Body of pancreas (tissue), 4 donors: ENCODE measurements at regions not wholly inside any gene's neighbourhood (a gene's known extent, or its start where the extent isn't known, plus 50 kb on each side); places are given as distances from the start of the nearest gene placed in this dataset.

Source experiments
- POLR2A ChIP-seq, 3 donors: fragments of 450-650 bp; IDR thresholded peaks; one replicate each; pipeline ENCODE4 v1.6.1; 2016; ENCODE audit warnings: antibody characterized with exemption in 3 of 3, mild to moderate bottlenecking in 2 of 3
- TF ChIP-seq, protein P1 (sequence below), 7 experiments: fragments of 450-650 bp in 4 of 7; fragments of 200-600 bp in 3 of 7; sonication (generic) in 3 of 7; IDR thresholded peaks; one replicate each; pipeline ENCODE4 v1.5.1; 2016 to 2019; ENCODE audit warnings: antibody characterized with exemption in 7 of 7

DNA sequence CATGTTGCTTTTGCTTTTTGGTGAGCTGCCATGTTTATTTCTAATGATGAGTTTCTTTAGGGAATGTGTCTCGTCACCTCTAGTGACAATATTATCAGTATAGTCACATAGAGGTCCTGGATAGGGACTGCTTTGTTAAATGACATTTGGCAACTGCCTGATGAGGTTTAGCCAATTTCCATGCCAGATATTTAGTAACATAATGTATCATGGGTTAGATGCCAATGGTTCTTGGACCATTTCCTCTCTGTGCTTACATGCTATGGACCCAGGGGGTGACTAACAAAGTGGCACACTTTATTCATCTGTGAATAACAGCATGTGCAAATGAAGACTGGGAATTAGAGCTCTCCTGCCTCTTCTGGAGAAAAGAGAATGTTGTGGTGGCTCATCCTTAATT is 56.2 kb upstream of the RAB27B start:
- TF ChIP-seq, protein P1, sequence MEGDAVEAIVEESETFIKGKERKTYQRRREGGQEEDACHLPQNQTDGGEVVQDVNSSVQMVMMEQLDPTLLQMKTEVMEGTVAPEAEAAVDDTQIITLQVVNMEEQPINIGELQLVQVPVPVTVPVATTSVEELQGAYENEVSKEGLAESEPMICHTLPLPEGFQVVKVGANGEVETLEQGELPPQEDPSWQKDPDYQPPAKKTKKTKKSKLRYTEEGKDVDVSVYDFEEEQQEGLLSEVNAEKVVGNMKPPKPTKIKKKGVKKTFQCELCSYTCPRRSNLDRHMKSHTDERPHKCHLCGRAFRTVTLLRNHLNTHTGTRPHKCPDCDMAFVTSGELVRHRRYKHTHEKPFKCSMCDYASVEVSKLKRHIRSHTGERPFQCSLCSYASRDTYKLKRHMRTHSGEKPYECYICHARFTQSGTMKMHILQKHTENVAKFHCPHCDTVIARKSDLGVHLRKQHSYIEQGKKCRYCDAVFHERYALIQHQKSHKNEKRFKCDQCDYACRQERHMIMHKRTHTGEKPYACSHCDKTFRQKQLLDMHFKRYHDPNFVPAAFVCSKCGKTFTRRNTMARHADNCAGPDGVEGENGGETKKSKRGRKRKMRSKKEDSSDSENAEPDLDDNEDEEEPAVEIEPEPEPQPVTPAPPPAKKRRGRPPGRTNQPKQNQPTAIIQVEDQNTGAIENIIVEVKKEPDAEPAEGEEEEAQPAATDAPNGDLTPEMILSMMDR (IDR thresholded peaks at IDR 0.05): no peak
- TF ChIP-seq POLR2A (IDR thresholded peaks at IDR 0.05): no peak
